Endothelial cell (in vitro differentiated cells): ENCODE measurements at regions not wholly inside any gene's neighbourhood (a gene's known extent, or its start where the extent isn't known, plus 50 kb on each side); places are given as distances from the start of the nearest gene placed in this dataset.

Experiments used
- DNase-seq: peaks from one replicate; pipeline ENCODE4 v3.0.0; 2021; ENCODE audit warnings: low spot score
- H3K27ac Mint-ChIP-seq: one replicate; pipeline ENCODE4 v1.8.0; 2021; ENCODE audit warnings: mixed read lengths, inconsistent platforms; ENCODE audit not compliant: unreplicated experiment
- H3K27me3 Mint-ChIP-seq: one replicate; pipeline ENCODE4 v1.8.0; 2021; ENCODE audit warnings: mild to moderate bottlenecking, moderate library complexity, mixed read lengths, inconsistent platforms; ENCODE audit not compliant: unreplicated experiment
- H3K36me3 Mint-ChIP-seq: one replicate; pipeline ENCODE4 v1.8.0; 2021; ENCODE audit warnings: mild to moderate bottlenecking, low read depth, mixed read lengths, inconsistent platforms; ENCODE audit not compliant: unreplicated experiment
- H3K4me1 Mint-ChIP-seq: one replicate; pipeline ENCODE4 v1.8.0; 2021; ENCODE audit warnings: mild to moderate bottlenecking, mixed read lengths, inconsistent platforms; ENCODE audit not compliant: unreplicated experiment
- H3K4me3 Mint-ChIP-seq: one replicate; pipeline ENCODE4 v1.8.0; 2021; ENCODE audit warnings: mild to moderate bottlenecking, mixed read lengths, inconsistent platforms; ENCODE audit not compliant: unreplicated experiment
- H3K9me3 Mint-ChIP-seq: one replicate; pipeline ENCODE4 v1.8.0; 2021; ENCODE audit warnings: mixed read lengths, inconsistent platforms; ENCODE audit not compliant: unreplicated experiment
- TF ChIP-seq, protein P1 (sequence below): fragments of 200-600 bp; sonication (generic); IDR thresholded peaks from one replicate; pipeline ENCODE4 v1.5.0; 2021; ENCODE audit warnings: antibody characterized with exemption; ENCODE audit not compliant: unreplicated experiment

DNA sequence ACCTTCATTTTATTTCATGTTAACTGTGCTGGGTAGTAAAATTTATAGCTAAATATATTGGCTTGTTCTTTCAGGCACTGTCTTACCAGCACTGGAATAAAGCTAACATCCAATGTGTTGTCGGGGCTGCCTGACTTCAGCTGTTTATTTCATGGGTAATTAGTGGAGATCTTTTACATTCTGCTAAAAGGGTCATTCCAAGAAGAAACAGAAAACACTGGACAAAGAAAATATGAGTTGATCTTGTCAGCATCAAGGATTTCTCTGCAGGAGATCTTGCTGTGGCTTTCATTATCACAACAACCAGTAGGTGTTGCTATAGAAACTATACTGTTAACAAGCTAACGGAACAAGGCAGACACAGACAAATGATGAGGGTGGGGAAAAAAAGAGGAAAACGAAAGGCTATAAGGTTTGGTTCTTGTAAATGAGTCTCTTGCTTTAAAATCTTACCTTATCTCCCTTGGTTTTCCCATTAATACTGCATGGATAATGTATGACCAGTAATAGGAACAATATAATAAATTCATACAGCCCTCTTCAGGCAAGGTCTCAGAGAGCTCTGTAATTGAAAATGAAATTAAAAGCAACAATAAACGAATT is 206.8 kb downstream of the SIM1 start:
- H3K9me3 Mint-ChIP-seq = no peaks in the 10 kb centered on the region
- DNase-seq = no peak
- H3K4me3 Mint-ChIP-seq = no peak overlapping the region
- H3K27me3 Mint-ChIP-seq = peaks cover 4% of the 10 kb centered on the region
- no peaks in the 10 kb centered on the region for H3K36me3 Mint-ChIP-seq
- TF ChIP-seq, protein P1, sequence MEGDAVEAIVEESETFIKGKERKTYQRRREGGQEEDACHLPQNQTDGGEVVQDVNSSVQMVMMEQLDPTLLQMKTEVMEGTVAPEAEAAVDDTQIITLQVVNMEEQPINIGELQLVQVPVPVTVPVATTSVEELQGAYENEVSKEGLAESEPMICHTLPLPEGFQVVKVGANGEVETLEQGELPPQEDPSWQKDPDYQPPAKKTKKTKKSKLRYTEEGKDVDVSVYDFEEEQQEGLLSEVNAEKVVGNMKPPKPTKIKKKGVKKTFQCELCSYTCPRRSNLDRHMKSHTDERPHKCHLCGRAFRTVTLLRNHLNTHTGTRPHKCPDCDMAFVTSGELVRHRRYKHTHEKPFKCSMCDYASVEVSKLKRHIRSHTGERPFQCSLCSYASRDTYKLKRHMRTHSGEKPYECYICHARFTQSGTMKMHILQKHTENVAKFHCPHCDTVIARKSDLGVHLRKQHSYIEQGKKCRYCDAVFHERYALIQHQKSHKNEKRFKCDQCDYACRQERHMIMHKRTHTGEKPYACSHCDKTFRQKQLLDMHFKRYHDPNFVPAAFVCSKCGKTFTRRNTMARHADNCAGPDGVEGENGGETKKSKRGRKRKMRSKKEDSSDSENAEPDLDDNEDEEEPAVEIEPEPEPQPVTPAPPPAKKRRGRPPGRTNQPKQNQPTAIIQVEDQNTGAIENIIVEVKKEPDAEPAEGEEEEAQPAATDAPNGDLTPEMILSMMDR = no peak
- H3K27ac Mint-ChIP-seq = peak overlapping the region; percentile 89
- H3K4me1 Mint-ChIP-seq = peaks cover 10% of the 10 kb centered on the region

DNA sequence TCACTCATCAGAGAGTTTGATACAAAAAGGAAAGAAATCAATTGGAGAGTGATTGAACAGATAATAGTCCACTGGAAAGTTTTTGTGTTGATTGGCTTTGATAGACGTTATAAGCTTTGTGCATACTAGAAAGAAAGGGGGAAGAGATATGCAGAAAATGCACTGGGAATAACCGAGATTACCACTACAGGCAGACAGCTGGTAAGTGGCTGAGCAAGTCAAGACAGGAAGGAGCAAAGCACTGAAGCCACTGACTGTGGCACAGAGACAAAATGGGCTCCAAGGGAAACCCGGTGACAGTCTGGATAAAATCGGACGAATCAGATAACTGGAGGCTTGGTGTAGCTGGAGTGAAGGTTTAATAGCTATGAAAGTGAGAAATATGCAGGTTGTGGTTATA is 209.0 kb downstream of the SIM1 start:
- Mint-ChIP-seq H3K27ac (no peak overlapping the region), H3K9me3 (no peaks in the 10 kb centered on the region)

DNA sequence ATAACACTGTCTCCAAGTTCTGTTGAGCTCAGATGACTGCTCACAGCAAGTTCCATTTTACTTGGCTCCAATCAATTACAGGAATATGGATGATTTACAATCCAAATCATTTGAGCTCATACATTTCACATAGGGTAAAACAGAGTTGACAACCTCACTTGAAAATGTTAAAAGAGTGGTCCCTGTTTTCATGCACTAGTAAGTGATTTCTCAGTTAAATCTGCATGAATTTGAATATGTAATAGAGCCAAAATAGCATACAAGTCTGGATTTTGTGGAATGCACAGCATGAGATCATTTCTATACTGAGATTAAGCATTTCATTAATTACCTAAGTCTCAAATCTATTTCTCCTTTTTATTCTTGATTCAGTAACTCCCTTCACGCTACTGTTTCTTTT is 217.6 kb downstream of the SIM1 start:
- H3K36me3 Mint-ChIP-seq = no peaks in the 10 kb centered on the region
- H3K9me3 Mint-ChIP-seq = no peaks in the 10 kb centered on the region
- H3K27me3 Mint-ChIP-seq = no peaks in the 10 kb centered on the region
- H3K4me3 Mint-ChIP-seq = no peak overlapping the region
- DNase-seq = no peak
- H3K27ac Mint-ChIP-seq = no peak overlapping the region
- TF ChIP-seq, protein P1 = no peak
- no peaks in the 10 kb centered on the region for H3K4me1 Mint-ChIP-seq

More for the DNA sequence above, 209.0 kb downstream of the SIM1 start:
- H3K27me3 Mint-ChIP-seq = peaks cover 2% of the 10 kb centered on the region
- H3K36me3 Mint-ChIP-seq = no peaks in the 10 kb centered on the region
- no peak overlapping the region for H3K4me3 Mint-ChIP-seq
- H3K4me1 Mint-ChIP-seq = peaks cover 6% of the 10 kb centered on the region
- no peak for DNase-seq
- TF ChIP-seq, protein P1 = no peak

DNA sequence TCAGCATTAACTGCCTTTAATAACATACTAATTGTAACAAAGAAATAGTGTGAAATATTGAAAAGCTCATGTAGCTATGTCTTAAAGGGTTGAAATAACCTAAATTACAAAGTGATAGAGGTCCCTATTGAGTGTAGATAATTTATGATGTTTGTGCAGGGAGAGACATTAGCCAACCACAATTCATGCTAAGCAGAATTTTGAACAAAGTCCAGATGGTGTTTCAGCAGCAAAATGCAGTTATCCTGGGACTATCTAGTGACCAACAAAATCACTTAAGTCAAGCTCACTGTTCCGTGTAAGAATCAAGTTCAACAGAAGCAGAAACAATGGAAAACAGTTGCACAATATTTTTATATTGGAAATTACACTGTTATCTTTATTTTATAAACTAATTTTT is 218.5 kb downstream of the SIM1 start:
- no peak overlapping the region for H3K27ac Mint-ChIP-seq
- no peak overlapping the region for H3K4me3 Mint-ChIP-seq
- H3K9me3 Mint-ChIP-seq = no peaks in the 10 kb centered on the region
- DNase-seq = no peak
- no peaks in the 10 kb centered on the region for H3K27me3 Mint-ChIP-seq
- H3K36me3 Mint-ChIP-seq = no peaks in the 10 kb centered on the region
- TF ChIP-seq, protein P1 = no peak
- H3K4me1 Mint-ChIP-seq = no peaks in the 10 kb centered on the region

DNA sequence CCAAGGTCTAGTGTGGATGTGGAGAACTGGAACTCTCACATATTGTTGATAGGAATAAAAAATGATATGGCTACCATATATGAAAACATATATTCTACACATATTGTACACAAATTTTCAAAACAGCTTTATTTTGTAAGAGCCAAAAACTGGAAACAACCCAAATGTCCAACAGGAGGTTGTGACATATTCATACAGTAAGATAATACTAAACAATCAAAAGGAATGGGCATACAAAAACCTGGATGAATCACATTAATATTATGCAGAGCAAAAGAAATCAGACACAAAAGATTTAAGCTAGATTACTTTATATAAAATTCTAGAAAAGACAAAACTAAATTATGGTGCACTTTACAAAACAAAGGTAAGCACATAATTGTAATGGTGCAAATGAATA is 223.9 kb downstream of the SIM1 start:
- no peak overlapping the region for H3K27ac Mint-ChIP-seq
- no peaks in the 10 kb centered on the region for H3K27me3 Mint-ChIP-seq
- TF ChIP-seq, protein P1 = no peak
- H3K4me1 Mint-ChIP-seq = no peaks in the 10 kb centered on the region
- H3K9me3 Mint-ChIP-seq = no peaks in the 10 kb centered on the region
- DNase-seq = no peak
- no peak overlapping the region for H3K4me3 Mint-ChIP-seq
- no peaks in the 10 kb centered on the region for H3K36me3 Mint-ChIP-seq
